OCI-LY1 (cell line): ENCODE measurements at regions not wholly inside any gene's neighbourhood (a gene's known extent, or its start where the extent isn't known, plus 50 kb on each side); places are given as distances from the start of the nearest gene placed in this dataset.

Experiments
- H2AFZ ChIP-seq: fragments of 200-600 bp; sonication (generic), shearing (Covaris generic); 2 replicates; pipeline ENCODE4 v1.6.0; 2014; ENCODE audit warnings: antibody characterized with exemption, mild to moderate bottlenecking, low read length
- H3F3A ChIP-seq: fragments of 200-600 bp; sonication (generic), shearing (Covaris generic); 2 replicates; pipeline ENCODE4 v1.6.0; 2014; ENCODE audit warnings: mild to moderate bottlenecking, antibody characterized with exemption, low read length, moderate library complexity; ENCODE audit not compliant: insufficient read depth
- H3K27ac ChIP-seq: fragments of 200-600 bp; sonication (generic); 2 replicates; pipeline ENCODE4 v1.5.1; 2014; ENCODE audit warnings: low read length, mixed run types, mild to moderate bottlenecking, low read depth; ENCODE audit not compliant: poor library complexity, severe bottlenecking
- H3K27me3 ChIP-seq: fragments of 200-600 bp; sonication (generic); 2 replicates; pipeline ENCODE4 v1.6.0; 2014; ENCODE audit warnings: antibody characterized with exemption, mild to moderate bottlenecking, low read length, moderate library complexity; ENCODE audit not compliant: insufficient read depth
- H3K36me3 ChIP-seq: fragments of 200-600 bp; sonication (generic); 2 replicates; pipeline ENCODE4 v1.6.1; 2014; ENCODE audit warnings: mild to moderate bottlenecking, antibody characterized with exemption, low read length, moderate library complexity, mixed read lengths; ENCODE audit not compliant: insufficient read depth
- H3K4me1 ChIP-seq: fragments of 200-600 bp; sonication (generic); 2 replicates; pipeline ENCODE4 v1.5.1; 2014; ENCODE audit warnings: mild to moderate bottlenecking, low read length, moderate library complexity; ENCODE audit not compliant: insufficient read depth, severe bottlenecking
- H3K4me2 ChIP-seq: fragments of 200-600 bp; sonication (generic), shearing (Covaris generic); 2 replicates; pipeline ENCODE4 v1.6.1; 2014; ENCODE audit warnings: low read length
- H3K4me3 ChIP-seq: fragments of 200-600 bp; sonication (generic); 2 replicates; pipeline ENCODE4 v1.5.1; 2014; ENCODE audit warnings: low read length, low read depth, mild to moderate bottlenecking, mixed read lengths; ENCODE audit not compliant: poor library complexity, severe bottlenecking
- H3K79me2 ChIP-seq: fragments of 200-600 bp; shearing (Covaris generic); 2 replicates; pipeline ENCODE4 v1.6.1; 2016; ENCODE audit warnings: mixed run types, low read length, mixed read lengths; ENCODE audit not compliant: insufficient read depth
- H3K9ac ChIP-seq: fragments of 200-600 bp; sonication (generic), shearing (Covaris generic); 2 replicates; pipeline ENCODE4 v1.6.1; 2014; ENCODE audit warnings: mild to moderate bottlenecking, low read length, mixed read lengths
- H3K9me2 ChIP-seq: fragments of 200-600 bp; sonication (generic), shearing (Covaris generic); 2 replicates; pipeline ENCODE4 v1.6.1; 2014; ENCODE audit warnings: low read depth, mild to moderate bottlenecking, low read length, mixed read lengths
- H3K9me3 ChIP-seq: fragments of 200-600 bp; shearing (Covaris generic); 2 replicates; pipeline ENCODE4 v1.6.1; 2014; ENCODE audit warnings: low read length, mixed read lengths
- H4K20me1 ChIP-seq: fragments of 200-600 bp; sonication (generic), shearing (Covaris generic); 2 replicates; pipeline ENCODE4 v1.6.0; 2016; ENCODE audit warnings: mild to moderate bottlenecking, low read length; ENCODE audit not compliant: insufficient read depth
- CTCF ChIP-seq: fragments of 200-600 bp; sonication (generic), shearing (Covaris generic); IDR thresholded peaks from 2 replicates; pipeline ENCODE4 v1.5.1; 2017; ENCODE audit warnings: mild to moderate bottlenecking, antibody characterized with exemption, low read length, moderate library complexity, mixed read lengths
- EZH2 ChIP-seq: fragments of 200-600 bp; sonication (generic), shearing (Covaris generic); IDR thresholded peaks from 2 replicates; pipeline ENCODE4 v1.8.0; 2017; ENCODE audit warnings: borderline replicate concordance, mixed run types, mild to moderate bottlenecking, antibody characterized with exemption, low read length, moderate library complexity, mixed read lengths

GRCh38 chr6:154592199-154592860, 81.8 kb upstream of the CNKSR3 start:
- Histone ChIP-seq H3K4me1 (no peaks in the 10 kb centered on the region), H3K79me2 (no peaks in the 10 kb centered on the region), H3K36me3 (no peaks in the 10 kb centered on the region), H3K9me3 (no peaks in the 10 kb centered on the region), H3K4me3 (no peak overlapping the region), H3K4me2 (no peak overlapping the region), H3K9ac (no peak overlapping the region), H3F3A (no peaks in the 10 kb centered on the region), H3K27me3 (no peaks in the 10 kb centered on the region), H3K9me2 (no peaks in the 10 kb centered on the region), H2AFZ (no peak overlapping the region), H4K20me1 (no peaks in the 10 kb centered on the region), H3K27ac (no peak overlapping the region)
- no peak for TF ChIP-seq CTCF
- no peak for TF ChIP-seq EZH2

DNA sequence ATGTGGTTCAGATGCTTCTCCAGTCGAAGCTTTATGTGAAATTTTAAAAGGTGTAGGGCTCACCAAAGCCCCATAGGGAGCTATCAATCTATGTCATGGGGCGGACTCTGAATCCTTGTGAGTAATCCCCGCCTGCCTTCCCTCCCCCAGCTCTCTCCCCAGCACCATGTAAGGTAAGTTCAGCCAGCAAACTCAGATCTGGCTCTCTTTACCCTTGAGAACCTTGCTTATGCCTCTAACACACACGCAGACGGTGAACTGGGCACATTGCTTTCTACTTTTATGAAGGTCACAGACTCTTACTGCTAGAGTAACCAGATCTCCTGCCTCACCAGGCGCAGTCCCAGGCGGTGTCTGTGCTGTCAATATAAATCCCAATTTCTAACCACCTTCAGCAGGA, 82.6 kb upstream of the CNKSR3 start:
- Histone ChIP-seq H4K20me1 (no peaks in the 10 kb centered on the region), H3K27me3 (no peaks in the 10 kb centered on the region), H3K27ac (no peak overlapping the region), H3K9me2 (no peaks in the 10 kb centered on the region), H3K4me1 (no peaks in the 10 kb centered on the region), H3K79me2 (no peaks in the 10 kb centered on the region), H2AFZ (no peak overlapping the region), H3K4me2 (no peak overlapping the region), H3K4me3 (no peak overlapping the region), H3F3A (no peaks in the 10 kb centered on the region), H3K9me3 (no peaks in the 10 kb centered on the region), H3K36me3 (no peaks in the 10 kb centered on the region), H3K9ac (no peak overlapping the region)
- TF ChIP-seq EZH2 (no peak), CTCF (no peak)

DNA sequence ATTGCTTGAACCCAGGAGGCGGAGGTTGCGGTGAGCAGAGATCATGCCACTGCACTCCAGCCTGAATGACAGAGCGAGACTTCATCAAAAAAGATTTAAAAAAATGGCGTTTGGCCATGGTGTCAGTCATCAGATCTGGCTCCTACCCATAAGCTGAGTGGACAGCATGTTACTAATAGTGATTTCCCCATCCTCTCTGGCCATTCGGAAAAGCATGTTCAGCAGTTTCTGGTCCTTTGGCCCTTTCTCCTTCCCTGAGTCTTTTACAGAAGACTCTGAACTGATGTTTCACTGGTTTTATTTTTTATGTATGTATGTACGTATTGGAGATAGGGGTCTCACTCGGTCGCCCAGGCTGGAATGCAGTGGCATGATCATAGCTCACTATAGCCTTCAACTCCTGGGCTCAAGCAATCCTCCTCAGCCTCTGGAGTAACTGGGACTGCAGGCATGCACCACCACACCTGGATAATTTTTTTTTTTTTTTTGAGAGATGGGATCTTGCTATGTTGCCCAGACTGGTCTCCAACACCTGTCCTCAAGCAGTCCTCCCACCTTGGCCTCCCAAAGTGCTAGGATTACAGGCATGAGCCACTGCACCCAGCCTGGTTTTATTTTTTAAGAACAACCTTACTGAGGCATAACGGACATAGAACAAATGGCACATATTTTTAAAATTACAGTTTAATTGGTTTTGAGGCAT, 84.2 kb upstream of the CNKSR3 start:
- H3K36me3 ChIP-seq = no peaks in the 10 kb centered on the region
- no peak for TF ChIP-seq EZH2
- no peak for TF ChIP-seq CTCF
- H3K9ac ChIP-seq = no peak overlapping the region
- no peaks in the 10 kb centered on the region for H3K4me1 ChIP-seq
- H2AFZ ChIP-seq = no peak overlapping the region
- no peaks in the 10 kb centered on the region for H3F3A ChIP-seq
- no peak overlapping the region for H3K27ac ChIP-seq
- H3K9me2 ChIP-seq = no peaks in the 10 kb centered on the region
- H3K4me2 ChIP-seq = no peak overlapping the region
- no peak overlapping the region for H3K4me3 ChIP-seq
- no peaks in the 10 kb centered on the region for H4K20me1 ChIP-seq
- no peaks in the 10 kb centered on the region for H3K79me2 ChIP-seq
- no peaks in the 10 kb centered on the region for H3K9me3 ChIP-seq
- no peaks in the 10 kb centered on the region for H3K27me3 ChIP-seq
